HFFc6 (cell line): ENCODE measurements at regions not wholly inside any gene's neighbourhood (a gene's known extent, or its start where the extent isn't known, plus 50 kb on each side); places are given as distances from the start of the nearest gene placed in this dataset.

Experiments
- DNase-seq: peaks from one replicate; pipeline ENCODE4 v3.0.0-alpha.2; 2018
- H3K27ac Mint-ChIP-seq: 2 replicates; pipeline ENCODE4 v1.8.0; 2020; ENCODE audit warnings: mild to moderate bottlenecking, mixed read lengths
- H3K27me3 Mint-ChIP-seq: 2 replicates; pipeline ENCODE4 v1.8.0; 2021; ENCODE audit warnings: mild to moderate bottlenecking, moderate library complexity, mixed read lengths; ENCODE audit not compliant: insufficient read depth
- H3K36me3 Mint-ChIP-seq: 2 replicates; pipeline ENCODE4 v1.8.0; 2021; ENCODE audit warnings: low read depth, mixed read lengths
- H3K4me1 Mint-ChIP-seq: 2 replicates; pipeline ENCODE4 v1.8.0; 2020; ENCODE audit warnings: low read depth, mixed read lengths
- H3K4me3 Mint-ChIP-seq: 2 replicates; pipeline ENCODE4 v1.8.0; 2020; ENCODE audit warnings: mild to moderate bottlenecking, moderate library complexity, mixed read lengths
- H3K9me3 Mint-ChIP-seq: 2 replicates; pipeline ENCODE4 v1.8.0; 2020; ENCODE audit warnings: mild to moderate bottlenecking, mixed read lengths
- CTCF ChIP-seq: fragments of 200-600 bp; sonication (generic); IDR thresholded peaks from 2 replicates; pipeline ENCODE4 v1.5.0; 2021; ENCODE audit warnings: antibody characterized with exemption, mild to moderate bottlenecking

- no peak overlapping the region for H3K27ac Mint-ChIP-seq
- no peak for TF ChIP-seq CTCF
- peaks cover 5% of the 10 kb centered on the region; the same call in 1 of the 2 replicates for H3K36me3 Mint-ChIP-seq
- peaks cover 64% of the 10 kb centered on the region for H3K9me3 Mint-ChIP-seq
- H3K27me3 Mint-ChIP-seq: no peaks in the 10 kb centered on the region
- no peaks in the 10 kb centered on the region for H3K4me1 Mint-ChIP-seq
- DNase-seq: no peak
- no peak overlapping the region for H3K4me3 Mint-ChIP-seq
Measured at GRCh38 chr10:111944331-111944730, 239.2 kb downstream of the GPAM start.

DNA sequence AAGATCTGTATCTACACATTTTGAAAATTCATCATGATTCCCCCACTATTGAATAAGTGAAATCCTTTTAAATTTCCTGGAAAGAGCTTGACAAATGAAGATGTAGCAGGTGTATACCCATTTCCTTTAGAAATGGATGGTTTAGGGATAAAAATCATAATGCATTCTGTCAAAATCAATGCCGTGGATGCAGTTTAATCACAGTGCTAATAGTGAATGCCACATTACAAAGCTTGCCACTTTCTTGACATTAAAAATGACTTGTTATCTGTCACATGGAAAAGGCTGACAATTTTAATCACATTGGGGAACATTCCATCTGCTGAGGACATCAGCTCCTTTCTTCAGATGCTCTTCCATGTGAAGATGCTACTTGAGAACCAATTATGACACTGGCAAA, 229.6 kb downstream of the GPAM start:
- no peak overlapping the region for H3K4me3 Mint-ChIP-seq
- H3K36me3 Mint-ChIP-seq: peaks cover 5% of the 10 kb centered on the region; the same call in 1 of the 2 replicates
- H3K4me1 Mint-ChIP-seq: no peaks in the 10 kb centered on the region
- no peak for DNase-seq
- H3K27me3 Mint-ChIP-seq: no peaks in the 10 kb centered on the region
- no peak overlapping the region for H3K27ac Mint-ChIP-seq
- H3K9me3 Mint-ChIP-seq: peaks cover 56% of the 10 kb centered on the region
- TF ChIP-seq CTCF: no peak

DNA sequence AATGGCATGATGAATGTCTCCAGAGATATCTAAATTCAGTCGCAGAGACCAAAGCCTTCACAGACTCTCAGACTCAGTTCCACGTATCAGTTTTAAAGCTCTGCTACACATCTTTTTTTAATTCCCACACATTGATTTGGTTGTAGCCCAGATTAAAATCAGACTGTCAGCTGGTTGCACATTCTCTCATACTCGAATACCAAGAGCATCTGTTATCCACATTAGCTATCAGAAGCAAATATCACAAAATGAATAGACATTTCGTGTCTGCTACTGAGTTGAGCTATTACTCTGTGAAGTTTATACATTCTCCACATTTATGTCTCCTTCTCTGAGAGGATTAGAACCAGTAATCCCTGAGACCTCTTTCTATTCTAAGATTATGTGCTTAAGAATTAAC, 229.2 kb downstream of the GPAM start:
- H3K4me1 Mint-ChIP-seq: no peaks in the 10 kb centered on the region
- peaks cover 58% of the 10 kb centered on the region for H3K9me3 Mint-ChIP-seq
- H3K36me3 Mint-ChIP-seq: peaks cover 5% of the 10 kb centered on the region; the same call in 1 of the 2 replicates
- no peak for TF ChIP-seq CTCF
- no peak overlapping the region for H3K4me3 Mint-ChIP-seq
- H3K27ac Mint-ChIP-seq: no peak overlapping the region
- no peaks in the 10 kb centered on the region for H3K27me3 Mint-ChIP-seq
- DNase-seq: no peak

DNA sequence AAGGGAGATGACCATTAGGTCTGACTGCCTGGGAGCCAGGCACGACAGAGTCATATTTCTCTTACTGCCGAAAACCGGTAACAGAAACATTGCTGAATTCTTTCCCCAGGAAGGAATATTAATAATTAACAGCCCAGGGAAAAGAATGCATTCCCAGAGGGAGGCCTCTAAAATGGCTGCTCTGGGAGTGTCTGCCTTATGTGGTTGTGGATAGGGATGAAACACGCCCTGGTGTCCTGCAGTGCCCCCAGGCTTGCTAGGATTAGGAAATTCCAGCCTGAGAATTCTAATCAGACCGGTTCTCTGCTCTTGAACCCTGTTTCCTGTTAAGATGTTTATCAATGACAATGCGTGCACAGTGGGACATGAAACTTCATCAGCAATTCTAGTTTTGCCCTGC, 226.7 kb downstream of the GPAM start:
- no peak for DNase-seq
- no peaks in the 10 kb centered on the region for H3K4me1 Mint-ChIP-seq
- H3K36me3 Mint-ChIP-seq: peaks cover 5% of the 10 kb centered on the region; the same call in 1 of the 2 replicates
- H3K27ac Mint-ChIP-seq: no peak overlapping the region
- no peak for TF ChIP-seq CTCF
- peaks cover 55% of the 10 kb centered on the region for H3K9me3 Mint-ChIP-seq
- no peaks in the 10 kb centered on the region for H3K27me3 Mint-ChIP-seq
- H3K4me3 Mint-ChIP-seq: no peak overlapping the region

GRCh38 chr10:111962951-111963350, 220.6 kb downstream of the GPAM start:
- Mint-ChIP-seq H3K4me3 (no peak overlapping the region), H3K4me1 (no peaks in the 10 kb centered on the region), H3K27me3 (no peaks in the 10 kb centered on the region; the same call in 1 of the 2 replicates), H3K27ac (no peak overlapping the region), H3K36me3 (no peaks in the 10 kb centered on the region), H3K9me3 (peaks cover 41% of the 10 kb centered on the region)
- TF ChIP-seq CTCF: no peak
- no peak for DNase-seq

GRCh38 chr10:111967116-111967515, 216.4 kb downstream of the GPAM start:
- Mint-ChIP-seq H3K27ac (no peak overlapping the region), H3K4me3 (no peak overlapping the region), H3K36me3 (no peaks in the 10 kb centered on the region), H3K4me1 (no peaks in the 10 kb centered on the region), H3K27me3 (peaks cover 1% of the 10 kb centered on the region; the same call in 1 of the 2 replicates), H3K9me3 (peaks cover 34% of the 10 kb centered on the region)
- no peak for TF ChIP-seq CTCF
- no peak for DNase-seq
